HG03103 (cell line): ENCODE measurements at regions not wholly inside any gene's neighbourhood (a gene's known extent, or its start where the extent isn't known, plus 50 kb on each side); places are given as distances from the start of the nearest gene placed in this dataset.

Experiments used
- ATAC-seq: cut with Tn5 transposase; IDR thresholded peaks from one replicate; pipeline ENCODE4 v1.9.1; 2021; ENCODE audit warnings: low read depth; ENCODE audit not compliant: unreplicated experiment

DNA sequence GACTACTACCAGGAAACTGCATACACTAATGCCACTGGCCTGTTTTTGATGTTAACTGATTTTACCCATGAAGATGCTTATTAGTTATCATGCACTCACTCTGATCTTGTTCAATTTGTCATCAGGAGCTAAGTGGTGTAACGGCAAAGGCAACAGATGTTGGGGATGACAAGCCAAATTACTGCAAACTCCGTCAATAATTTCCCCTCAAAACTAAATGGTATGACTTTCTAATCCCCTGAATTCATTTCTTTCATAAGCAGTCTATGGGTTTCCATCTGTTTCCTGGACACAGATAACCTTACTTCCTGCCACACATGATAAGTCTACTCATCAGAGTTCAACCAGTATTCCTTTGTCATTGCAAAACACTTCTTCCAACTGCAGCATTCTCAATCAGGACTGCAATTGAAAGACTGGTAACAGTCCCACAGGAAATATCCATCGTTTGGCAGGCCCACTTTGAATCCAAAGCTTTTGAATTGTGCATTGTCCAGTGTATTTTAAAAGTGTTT, 96.2 kb upstream of the SMC2 start:
- ATAC-seq, result no peak

DNA sequence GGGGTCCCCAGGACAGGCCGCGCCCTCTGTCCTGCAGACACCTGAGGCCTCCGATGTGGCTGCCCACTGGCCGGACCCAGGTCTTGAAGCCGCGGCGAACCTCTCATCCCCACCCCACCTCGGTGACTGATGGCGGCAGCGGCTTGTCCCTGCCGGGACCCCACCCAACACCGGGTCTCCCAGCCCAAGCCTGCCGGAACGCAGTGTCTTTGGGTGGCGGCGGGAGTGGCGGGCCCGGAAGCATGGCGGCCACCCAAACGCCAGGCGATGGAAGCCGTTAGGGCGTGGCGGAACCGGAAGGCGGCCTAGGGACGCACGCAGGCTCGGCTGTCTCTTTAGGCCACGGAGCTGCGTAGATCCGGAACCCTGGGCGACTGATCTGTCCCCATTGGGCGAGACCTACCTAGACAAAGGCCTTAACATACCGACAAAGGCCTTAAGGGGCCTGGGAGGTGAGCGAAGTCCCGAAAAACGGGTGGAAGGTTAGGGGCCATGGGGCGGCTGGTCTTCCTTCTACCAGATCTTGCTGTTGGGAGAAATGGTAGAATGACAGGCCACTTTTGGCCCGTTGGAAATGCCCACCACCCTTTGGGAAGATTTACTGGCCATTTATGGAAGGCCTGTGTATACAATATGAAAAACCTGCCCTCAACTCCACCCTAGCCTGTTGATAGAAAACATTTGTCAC, 94.6 kb upstream of the SMC2 start:
- ATAC-seq, result no peak

DNA sequence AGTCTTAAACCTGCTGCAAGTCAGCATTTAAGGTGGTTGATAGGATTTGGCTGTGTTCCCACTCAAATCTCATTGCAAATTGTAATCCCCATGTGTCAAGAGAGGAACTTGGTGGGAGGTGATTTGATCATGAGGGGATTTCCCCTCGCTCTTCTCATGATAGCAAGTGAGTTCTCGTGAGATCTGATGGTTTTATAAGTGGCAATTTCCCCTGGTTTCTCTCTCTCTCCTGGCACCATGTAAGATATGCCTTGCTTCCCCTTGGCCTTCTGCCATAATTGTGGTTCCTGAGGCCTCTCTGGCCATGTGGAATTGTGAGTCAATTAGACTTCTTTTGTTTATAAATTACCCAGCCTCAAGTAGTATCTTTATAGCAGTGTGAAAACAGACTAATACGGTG, 84.3 kb upstream of the SMC2 start:
- ATAC-seq, result no peak

DNA sequence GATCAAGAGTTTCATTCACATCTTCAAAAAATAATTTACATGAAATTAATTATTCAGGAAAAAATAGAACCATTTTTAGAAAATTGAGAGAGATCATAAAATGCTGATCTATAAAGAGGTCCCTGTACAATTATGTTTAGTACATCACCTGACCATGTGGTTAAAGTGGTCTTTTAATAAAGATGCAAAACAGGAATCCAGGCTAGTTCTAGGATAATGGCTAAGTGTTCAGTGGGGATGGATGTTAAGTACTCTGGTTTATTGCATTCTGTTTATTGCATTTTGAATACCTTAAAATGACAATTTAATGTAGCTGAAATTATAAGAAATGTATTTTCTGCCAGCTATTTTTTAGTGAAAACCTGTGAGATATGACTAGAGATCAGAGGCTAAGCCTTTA, 72.0 kb upstream of the SMC2 start:
- ATAC-seq, result no peak

- ATAC-seq, result no peak
Measured at GRCh38 chr9:104025104-104025503, 69.0 kb upstream of the SMC2 start.

DNA sequence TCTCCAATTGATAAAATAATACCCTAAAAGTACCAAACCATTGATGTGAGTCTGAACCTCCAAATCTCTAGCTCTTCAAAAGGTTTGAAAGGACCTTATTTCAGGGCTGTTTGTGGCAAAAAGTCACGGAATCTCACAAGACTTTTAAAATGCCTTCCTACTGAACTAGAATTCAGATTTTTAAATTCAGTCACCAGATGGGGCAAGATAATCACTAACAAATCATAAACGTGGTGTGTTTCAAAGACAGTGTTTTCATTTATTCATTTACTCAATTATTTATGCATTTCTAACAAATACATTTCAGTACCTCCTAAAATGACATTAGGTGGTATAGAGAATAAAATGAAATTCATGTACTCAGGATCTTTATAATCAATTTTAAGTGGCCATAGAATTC, 68.2 kb upstream of the SMC2 start:
- ATAC-seq, result no peak

- ATAC-seq, result peak; percentile 76
Measured at GRCh38 chr9:104027295-104027694, 66.8 kb upstream of the SMC2 start.

GRCh38 chr9:104028827-104029226, 65.3 kb upstream of the SMC2 start:
- no peak for ATAC-seq
